SKM-1 (cell line): ENCODE measurements at regions not wholly inside any gene's neighbourhood (a gene's known extent, or its start where the extent isn't known, plus 50 kb on each side); places are given as distances from the start of the nearest gene placed in this dataset.

Experiments
- DNase-seq: peaks from one replicate; lab custom pipeline; 2025; ENCODE audit not compliant: unreplicated experiment; lab: John Stamatoyannopoulos, UW

GRCh38 chr1:70919706-70920323 lies 127.8 kb downstream of the PTGER3 start:
- DNase-seq: no peak
